ENCODE measurements at regions not wholly inside any gene's neighbourhood (a gene's known extent, or its start where the extent isn't known, plus 50 kb on each side); places are given as distances from the start of the nearest gene placed in this dataset.

- TF ChIP-seq CTCF (conservative IDR thresholded peaks at IDR 0.05; ENCODE audit: low read length): no peak
- no peak for DNase-seq (ENCODE audit: low read depth)
- no peak overlapping the region for H3K4me3 ChIP-seq (ENCODE audit: low read length)
Observed at GRCh38 chr4:169818063-169818679, 60.4 kb upstream of the HPF1 start.

- DNase-seq (ENCODE audit: low read depth): peak; percentile 5
Observed at GRCh38 chr4:169815606-169816005, 57.9 kb upstream of the HPF1 start.

DNA sequence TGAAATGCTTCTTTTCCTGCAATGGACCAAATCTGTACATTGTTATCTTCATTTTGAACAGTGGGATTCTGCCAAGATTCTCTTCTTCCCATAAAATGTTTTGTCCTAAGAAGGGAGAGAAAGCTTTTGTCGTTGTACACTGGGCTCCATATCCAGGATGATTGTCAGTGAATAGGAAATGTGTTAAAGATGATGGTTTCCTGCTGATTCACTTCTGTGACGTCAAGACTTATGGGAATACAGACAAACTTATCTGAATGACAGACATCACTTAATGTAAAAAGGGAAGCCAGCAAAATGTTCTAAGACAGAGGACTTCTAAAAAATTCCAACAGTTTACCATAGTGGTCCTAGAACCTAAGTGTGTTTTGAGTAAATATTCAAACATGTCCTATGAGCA is 53.7 kb upstream of the HPF1 start:
- no peak for DNase-seq (ENCODE audit: low read depth)
- H3K4me3 ChIP-seq (ENCODE audit: low read length): no peak overlapping the region
- no peak for TF ChIP-seq CTCF (conservative IDR thresholded peaks at IDR 0.05; ENCODE audit: low read length)

More at GRCh38 chr4:169815606-169816005, 57.9 kb upstream of the HPF1 start:
- TF ChIP-seq CTCF (conservative IDR thresholded peaks at IDR 0.05; ENCODE audit: low read length): no peak
- H3K4me3 ChIP-seq (ENCODE audit: low read length): no peak overlapping the region

DNA sequence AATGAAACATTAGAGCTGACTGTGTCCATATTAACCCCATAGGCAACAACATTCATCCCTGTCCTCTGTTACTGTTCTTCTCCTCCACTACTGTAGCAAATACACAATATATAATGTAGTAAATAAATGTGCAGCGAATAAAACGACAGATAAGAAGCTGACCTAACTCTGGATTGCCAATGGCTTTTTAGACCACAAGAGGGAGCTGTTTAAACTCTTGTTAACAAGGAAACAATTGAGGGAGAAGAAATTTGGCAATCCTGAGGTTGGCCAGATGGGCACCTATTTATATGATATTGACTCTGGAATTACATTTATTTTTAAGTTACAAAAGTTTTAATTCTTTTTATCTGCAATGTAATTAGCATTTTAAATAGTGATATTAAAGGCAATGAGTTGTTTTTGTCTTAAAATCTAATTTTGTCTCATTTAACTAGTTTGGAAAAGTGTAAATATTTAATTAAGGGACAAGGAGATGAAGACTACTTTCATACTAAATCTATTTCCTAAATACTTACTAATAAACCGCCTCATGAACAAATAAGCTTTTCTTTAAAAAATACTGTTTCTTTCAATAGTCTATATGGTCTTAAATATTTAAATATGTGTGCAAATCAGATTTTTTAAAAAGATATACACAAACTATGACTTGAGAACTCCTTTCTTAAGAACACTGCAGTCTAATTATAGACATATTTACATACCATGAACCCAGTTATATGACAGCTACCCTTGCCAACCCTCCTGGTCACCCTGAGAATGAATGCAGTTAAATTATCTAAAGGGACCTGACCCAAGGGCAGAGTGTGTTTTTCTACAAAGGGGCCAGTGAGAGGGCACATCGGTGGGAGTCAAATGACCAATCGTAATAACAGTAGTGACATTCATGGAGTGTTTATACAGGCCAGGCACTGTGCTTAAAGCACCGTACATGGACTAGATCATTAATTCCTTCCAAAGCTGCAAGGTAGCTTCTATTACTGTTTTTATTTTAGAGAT is 52.9 kb upstream of the HPF1 start:
- peak; percentile 83 for DNase-seq (ENCODE audit: low read depth)
- no peak overlapping the region for H3K4me3 ChIP-seq (ENCODE audit: low read length)
- peak; percentile 94 for TF ChIP-seq CTCF (conservative IDR thresholded peaks at IDR 0.05; ENCODE audit: low read length)

DNA sequence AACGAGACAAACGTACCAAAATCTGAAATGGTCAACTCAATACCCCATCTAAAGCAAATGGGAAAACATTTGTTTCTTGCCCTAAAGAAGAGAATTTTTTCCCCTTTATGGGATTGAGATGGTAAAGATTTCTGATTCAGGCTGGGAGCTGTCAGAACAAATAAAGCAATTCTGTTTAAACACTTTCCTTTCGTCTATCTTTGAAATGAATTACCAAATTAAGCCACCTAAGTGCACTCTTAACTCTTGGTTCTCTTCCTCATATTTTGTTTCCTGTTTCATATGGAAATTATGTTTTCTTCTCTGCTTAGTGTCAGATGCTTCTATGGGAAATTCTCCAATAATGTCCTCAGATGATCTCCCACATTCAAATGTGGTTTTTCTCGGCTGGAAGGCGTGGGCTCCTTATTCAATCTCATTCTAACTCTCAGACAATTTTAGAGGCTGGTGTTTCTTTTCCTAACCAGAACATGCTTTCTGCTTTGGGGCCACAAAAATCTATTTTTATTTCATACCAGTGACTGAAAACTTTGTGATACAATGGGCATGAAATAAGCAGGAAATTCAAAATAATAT is 50.3 kb upstream of the HPF1 start:
- TF ChIP-seq CTCF (conservative IDR thresholded peaks at IDR 0.05; ENCODE audit: low read length): no peak
- DNase-seq (ENCODE audit: low read depth): no peak
- H3K4me3 ChIP-seq (ENCODE audit: low read length): no peak overlapping the region

Measured in AG10803 (cell line).